Lower leg skin (tissue), 3 donors: ENCODE measurements at regions not wholly inside any gene's neighbourhood (a gene's known extent, or its start where the extent isn't known, plus 50 kb on each side); places are given as distances from the start of the nearest gene placed in this dataset.

Experiments
- CTCF ChIP-seq, 3 donors: fragments of 450-650 bp; IDR thresholded peaks; one replicate each; pipeline ENCODE4 v1.5.1; 2016; ENCODE audit warnings: antibody characterized with exemption in 3 of 3, mild to moderate bottlenecking in 3 of 3, moderate library complexity in 2 of 3
- POLR2A ChIP-seq, 2 donors: fragments of 450-650 bp; IDR thresholded peaks; one replicate each; pipeline ENCODE4 v1.6.1; 2016 to 2017; ENCODE audit warnings: antibody characterized with exemption in 2 of 2, mild to moderate bottlenecking in 1 of 2, moderate library complexity in 1 of 2

GRCh38 chr16:73107371-73107770, 59.4 kb upstream of the ZFHX3 start:
- TF ChIP-seq CTCF (IDR thresholded peaks at IDR 0.05), result no peak
- TF ChIP-seq POLR2A (IDR thresholded peaks at IDR 0.05), result no peak
